Panc1 (cell line): ENCODE measurements at regions not wholly inside any gene's neighbourhood (a gene's known extent, or its start where the extent isn't known, plus 50 kb on each side); places are given as distances from the start of the nearest gene placed in this dataset.
A peak's percentile ranks its signal among the peaks of the same experiment; 100 is the strongest.

Source experiments
- ATAC-seq: fragments of 200-7000 bp; cut with Tn5 transposase; 2 replicates; pipeline ENCODE4 v1.9.1; 2020; ENCODE audit warnings: mild to moderate bottlenecking, moderate library complexity
- BruUV-seq: library from RNA; stranded (reverse); fragments of 400-500 nt; replicated peaks from 2 replicates; lab custom pipeline; 2021; lab: Mats Ljungman, UMichigan
- CTCF ChIA-PET: fragments of 300-600 bp; sonication (Branson Sonifier 250); formaldehyde crosslinking; loops from one replicate; lab custom pipeline; 2022; ENCODE audit warnings: antibody characterized with exemption; lab: Charles Lee
- POLR2A ChIA-PET: fragments of 300-600 bp; sonication (Branson Sonifier 250); formaldehyde crosslinking; loops from one replicate; lab custom pipeline; 2022; ENCODE audit warnings: antibody characterized with exemption; lab: Charles Lee
- DNase-seq: peaks from one replicate; pipeline ENCODE4 v3.0.0-alpha.2; 2010; ENCODE audit warnings: low read depth, low spot score
- H3K27ac ChIP-seq: 2 replicates; pipeline ENCODE4 v1.5.1; 2011; ENCODE audit warnings: mild to moderate bottlenecking, low read length, inconsistent platforms
- H3K27me3 ChIP-seq: fragments of 200-500 bp; sonication (Bioruptor generic); 2 replicates; pipeline ENCODE4 v1.6.0; 2014; ENCODE audit warnings: low read length, inconsistent platforms; ENCODE audit not compliant: control insufficient read depth, insufficient read depth
- H3K36me3 ChIP-seq: fragments of 200-500 bp; sonication (Bioruptor generic); 2 replicates; pipeline ENCODE4 v1.5.1; 2014; ENCODE audit warnings: inconsistent platforms, mild to moderate bottlenecking, low read length, moderate library complexity; ENCODE audit not compliant: control insufficient read depth, insufficient read depth
- H3K4me1 ChIP-seq: 2 replicates; pipeline ENCODE4 v1.5.1; 2011; ENCODE audit warnings: inconsistent platforms, mild to moderate bottlenecking, low read length, moderate library complexity; ENCODE audit not compliant: control insufficient read depth, insufficient read depth
- H3K4me3 ChIP-seq, 2 experiments: 2 replicates each; pipeline ENCODE4 v1.5.1; 2011 to 2012; ENCODE audit warnings: low read depth in 2 of 2, low read length in 2 of 2, mild to moderate bottlenecking in 2 of 2, inconsistent platforms in 1 of 2, moderate library complexity in 1 of 2
- H3K9me3 ChIP-seq: fragments of 200-500 bp; sonication (Bioruptor generic); 2 replicates; pipeline ENCODE4 v1.5.1; 2014; ENCODE audit warnings: low read depth, mild to moderate bottlenecking, inconsistent platforms, low read length, moderate library complexity; ENCODE audit not compliant: control insufficient read depth, insufficient read depth
- POLR2AphosphoS5 ChIP-seq: IDR thresholded peaks from 2 replicates; pipeline ENCODE4 v1.6.1; 2012; ENCODE audit warnings: mild to moderate bottlenecking, low read depth, low read length, moderate library complexity
- REST ChIP-seq, 2 experiments: IDR thresholded peaks; 2 replicates each; pipeline ENCODE4 v1.6.1; 2011 to 2012; ENCODE audit warnings: low read depth in 2 of 2, control low read depth in 1 of 2, low read length in 1 of 2, mild to moderate bottlenecking in 1 of 2, moderate library complexity in 1 of 2; ENCODE audit not compliant: insufficient read depth in 1 of 2
- SIN3A ChIP-seq: IDR thresholded peaks from 2 replicates; pipeline ENCODE4 v1.6.1; 2012; ENCODE audit warnings: low read depth, mild to moderate bottlenecking, low read length, moderate library complexity, borderline replicate concordance; ENCODE audit not compliant: insufficient read depth
- TCF7L2 ChIP-seq: IDR thresholded peaks from 2 replicates; pipeline ENCODE4 v1.6.1; 2011; ENCODE audit warnings: mild to moderate bottlenecking, low read depth, low read length, inconsistent platforms
- in situ Hi-C: cut with HindIII; loops from 2 replicates; pipeline ENCODE4 v1.10.0; 2016; ENCODE audit warnings: low sequenced_read_pairs, low pct_unique_long_range_greater_than_20kb
- intact Hi-C: fragments of 100-400 bp; cut with micrococcal nuclease; formaldehyde crosslinking; loops from one replicate; pipeline ENCODE4 v1.10.0; 2022; ENCODE audit not compliant: unreplicated experiment
- TF ChIP-seq, protein P1 (sequence below): fragments of 450-650 bp; IDR thresholded peaks from 2 replicates; pipeline ENCODE4 v1.5.1; 2017; ENCODE audit warnings: mild to moderate bottlenecking

- CTCF ChIA-PET, result no interaction called here
- no peaks in the 10 kb centered on the region for H3K27me3 ChIP-seq
- POLR2A ChIA-PET, result no interaction called here
Observed at GRCh38 chr18:49663899-49664890, 102.3 kb downstream of the LIPG start.

DNA sequence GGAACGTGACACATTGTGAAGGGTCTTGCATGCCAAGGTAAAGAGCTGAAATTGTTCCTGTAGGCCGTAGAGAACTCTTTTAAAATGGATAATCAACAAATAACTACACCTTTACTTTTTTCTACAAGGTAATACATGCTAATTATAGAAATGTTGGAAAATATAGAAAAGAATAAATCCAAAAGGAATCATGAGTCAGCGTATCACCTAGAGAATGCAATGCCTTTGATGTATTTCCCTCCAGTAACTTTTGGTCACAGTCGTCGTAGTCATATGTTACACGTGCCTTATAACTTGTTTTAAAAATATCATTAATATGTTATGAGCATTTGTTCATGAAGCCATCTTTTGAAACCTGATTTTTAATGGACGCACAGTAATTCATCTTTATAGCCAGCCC lies 100.6 kb downstream of the LIPG start:
- BruUV-seq, result no TSS peak
- TF ChIP-seq, protein P1, sequence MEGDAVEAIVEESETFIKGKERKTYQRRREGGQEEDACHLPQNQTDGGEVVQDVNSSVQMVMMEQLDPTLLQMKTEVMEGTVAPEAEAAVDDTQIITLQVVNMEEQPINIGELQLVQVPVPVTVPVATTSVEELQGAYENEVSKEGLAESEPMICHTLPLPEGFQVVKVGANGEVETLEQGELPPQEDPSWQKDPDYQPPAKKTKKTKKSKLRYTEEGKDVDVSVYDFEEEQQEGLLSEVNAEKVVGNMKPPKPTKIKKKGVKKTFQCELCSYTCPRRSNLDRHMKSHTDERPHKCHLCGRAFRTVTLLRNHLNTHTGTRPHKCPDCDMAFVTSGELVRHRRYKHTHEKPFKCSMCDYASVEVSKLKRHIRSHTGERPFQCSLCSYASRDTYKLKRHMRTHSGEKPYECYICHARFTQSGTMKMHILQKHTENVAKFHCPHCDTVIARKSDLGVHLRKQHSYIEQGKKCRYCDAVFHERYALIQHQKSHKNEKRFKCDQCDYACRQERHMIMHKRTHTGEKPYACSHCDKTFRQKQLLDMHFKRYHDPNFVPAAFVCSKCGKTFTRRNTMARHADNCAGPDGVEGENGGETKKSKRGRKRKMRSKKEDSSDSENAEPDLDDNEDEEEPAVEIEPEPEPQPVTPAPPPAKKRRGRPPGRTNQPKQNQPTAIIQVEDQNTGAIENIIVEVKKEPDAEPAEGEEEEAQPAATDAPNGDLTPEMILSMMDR, result no peak
- no peak for TF ChIP-seq POLR2AphosphoS5
- TF ChIP-seq TCF7L2, result no peak
- TF ChIP-seq SIN3A, result no peak
- TF ChIP-seq REST (IDR thresholded peaks at IDR 0.05; ENCODE audit: insufficient read depth in 1 of 2, low read depth in 2 of 2, low read length in 1 of 2), result no peak
- POLR2A ChIA-PET, result no interaction called here
- H3K36me3 ChIP-seq, result no peaks in the 10 kb centered on the region
- intact Hi-C loops (no loop called here), in situ Hi-C loops (no loop called here)
- DNase-seq, result no peak
- H3K4me3 ChIP-seq, result no peak overlapping the region
- no peaks in the 10 kb centered on the region for H3K27me3 ChIP-seq
- ATAC-seq, result no peak
- H3K27ac ChIP-seq, result no peak overlapping the region
- H3K9me3 ChIP-seq, result no peaks in the 10 kb centered on the region
- peaks cover 2% of the 10 kb centered on the region; the same call in 1 of the 2 replicates for H3K4me1 ChIP-seq
- CTCF ChIA-PET, result no interaction called here

More at GRCh38 chr18:49663899-49664890, 102.3 kb downstream of the LIPG start:
- in situ Hi-C loops, result no loop called here
- Histone ChIP-seq H3K4me3 (no peak overlapping the region), H3K27ac (peak overlapping the region; percentile 34; the same call in 1 of the 2 replicates), H3K9me3 (no peaks in the 10 kb centered on the region), H3K4me1 (peaks cover under 1% of the 10 kb centered on the region; the same call in 1 of the 2 replicates), H3K36me3 (no peaks in the 10 kb centered on the region)
- TF ChIP-seq, protein P1, result no peak
- TF ChIP-seq REST (IDR thresholded peaks at IDR 0.05; ENCODE audit: insufficient read depth in 1 of 2, low read depth in 2 of 2, low read length in 1 of 2) (no peak), POLR2AphosphoS5 (no peak), SIN3A (no peak), TCF7L2 (no peak)
- no peak for DNase-seq
- BruUV-seq, result no TSS peak
- intact Hi-C loops, result no loop called here
- no peak for ATAC-seq
